Nephron progenitor cell (in vitro differentiated cells): ENCODE measurements at regions not wholly inside any gene's neighbourhood (a gene's known extent, or its start where the extent isn't known, plus 50 kb on each side); places are given as distances from the start of the nearest gene placed in this dataset.

ENCODE experiments used
- DNase-seq: peaks from one replicate; pipeline ENCODE4 v3.0.0; 2021
- H3K27ac Mint-ChIP-seq: 2 replicates; pipeline ENCODE4 v1.8.0; 2021; ENCODE audit warnings: mild to moderate bottlenecking, moderate library complexity, mixed read lengths
- H3K27me3 Mint-ChIP-seq: 2 replicates; pipeline ENCODE4 v1.8.0; 2021; ENCODE audit warnings: mild to moderate bottlenecking, low read depth, mixed read lengths; ENCODE audit not compliant: poor library complexity
- H3K36me3 Mint-ChIP-seq: 2 replicates; pipeline ENCODE4 v1.8.0; 2021; ENCODE audit warnings: low read depth, mixed read lengths
- H3K4me1 Mint-ChIP-seq: 2 replicates; pipeline ENCODE4 v1.8.0; 2021; ENCODE audit warnings: mixed read lengths
- H3K4me3 Mint-ChIP-seq: 2 replicates; pipeline ENCODE4 v1.8.0; 2021; ENCODE audit warnings: mild to moderate bottlenecking, moderate library complexity, mixed read lengths
- H3K9me3 Mint-ChIP-seq: 2 replicates; pipeline ENCODE4 v1.8.0; 2021; ENCODE audit warnings: mild to moderate bottlenecking, moderate library complexity, mixed read lengths
- CTCF ChIP-seq: fragments of 200-600 bp; sonication (generic); IDR thresholded peaks from 2 replicates; pipeline ENCODE4 v1.5.0; 2021; ENCODE audit warnings: antibody characterized with exemption

- Mint-ChIP-seq H3K27ac (no peak overlapping the region), H3K36me3 (no peaks in the 10 kb centered on the region), H3K4me1 (no peaks in the 10 kb centered on the region), H3K4me3 (no peak overlapping the region), H3K9me3 (no peaks in the 10 kb centered on the region), H3K27me3 (no peaks in the 10 kb centered on the region)
- no peak for TF ChIP-seq CTCF
- no peak for DNase-seq
Measured at GRCh38 chr4:124491361-124492145, 221.0 kb downstream of the ANKRD50 start.

GRCh38 chr4:124499261-124499660 is 213.3 kb downstream of the ANKRD50 start:
- no peak for TF ChIP-seq CTCF
- H3K27me3 Mint-ChIP-seq, result no peaks in the 10 kb centered on the region
- no peak overlapping the region for H3K4me3 Mint-ChIP-seq
- no peak for DNase-seq
- peak overlapping the region; percentile 64 for H3K27ac Mint-ChIP-seq
- peaks cover 14% of the 10 kb centered on the region for H3K4me1 Mint-ChIP-seq
- no peaks in the 10 kb centered on the region for H3K9me3 Mint-ChIP-seq
- H3K36me3 Mint-ChIP-seq, result no peaks in the 10 kb centered on the region

GRCh38 chr4:124501576-124501975 is 211.0 kb downstream of the ANKRD50 start:
- Mint-ChIP-seq H3K27me3 (no peaks in the 10 kb centered on the region), H3K4me1 (peaks cover 14% of the 10 kb centered on the region), H3K27ac (no peak overlapping the region), H3K4me3 (no peak overlapping the region), H3K9me3 (no peaks in the 10 kb centered on the region), H3K36me3 (no peaks in the 10 kb centered on the region)
- TF ChIP-seq CTCF, result no peak
- DNase-seq, result no peak

GRCh38 chr4:124504431-124504830 is 208.1 kb downstream of the ANKRD50 start:
- no peaks in the 10 kb centered on the region for H3K9me3 Mint-ChIP-seq
- H3K27ac Mint-ChIP-seq, result no peak overlapping the region
- peaks cover 17% of the 10 kb centered on the region for H3K4me1 Mint-ChIP-seq
- no peaks in the 10 kb centered on the region for H3K27me3 Mint-ChIP-seq
- no peaks in the 10 kb centered on the region for H3K36me3 Mint-ChIP-seq
- DNase-seq, result no peak
- no peak for TF ChIP-seq CTCF
- no peak overlapping the region for H3K4me3 Mint-ChIP-seq

GRCh38 chr4:124505211-124505610 is 207.3 kb downstream of the ANKRD50 start:
- no peak for DNase-seq
- TF ChIP-seq CTCF, result no peak
- no peak overlapping the region for H3K27ac Mint-ChIP-seq

GRCh38 chr4:124509151-124509550 is 203.4 kb downstream of the ANKRD50 start:
- no peaks in the 10 kb centered on the region for H3K9me3 Mint-ChIP-seq
- no peak overlapping the region for H3K27ac Mint-ChIP-seq
- no peak for TF ChIP-seq CTCF
- peaks cover 4% of the 10 kb centered on the region for H3K27me3 Mint-ChIP-seq
- DNase-seq, result no peak
- H3K4me1 Mint-ChIP-seq, result peaks cover 10% of the 10 kb centered on the region
- H3K4me3 Mint-ChIP-seq, result no peak overlapping the region
- H3K36me3 Mint-ChIP-seq, result no peaks in the 10 kb centered on the region

More at GRCh38 chr4:124505211-124505610, 207.3 kb downstream of the ANKRD50 start:
- no peaks in the 10 kb centered on the region for H3K27me3 Mint-ChIP-seq
- H3K36me3 Mint-ChIP-seq, result no peaks in the 10 kb centered on the region
- H3K4me3 Mint-ChIP-seq, result no peak overlapping the region
- no peaks in the 10 kb centered on the region for H3K9me3 Mint-ChIP-seq
- H3K4me1 Mint-ChIP-seq, result peaks cover 10% of the 10 kb centered on the region
